Skeletal muscle cell (primary cell): ENCODE measurements at regions not wholly inside any gene's neighbourhood (a gene's known extent, or its start where the extent isn't known, plus 50 kb on each side); places are given as distances from the start of the nearest gene placed in this dataset.
A peak's percentile ranks its signal among the peaks of the same experiment; 100 is the strongest.
"Not testable (repeated sequence)": the region's sequence is repeated elsewhere in the genome, so short reads cannot be mapped to it uniquely, and the experiment has no call there.

ENCODE experiments used
- DNase-seq: peaks from one replicate; pipeline ENCODE4 v3.0.0-alpha.2; 2010; ENCODE audit warnings: low read depth
- H3K4me3 ChIP-seq: 2 replicates; pipeline ENCODE4 v1.5.1; 2011; ENCODE audit warnings: low read depth, mild to moderate bottlenecking, control low read depth, low read length, moderate library complexity

GRCh38 chr2:66198873-66199272, 236.1 kb upstream of the MEIS1 start:
- H3K4me3 ChIP-seq = no peak overlapping the region
- DNase-seq = no peak

DNA sequence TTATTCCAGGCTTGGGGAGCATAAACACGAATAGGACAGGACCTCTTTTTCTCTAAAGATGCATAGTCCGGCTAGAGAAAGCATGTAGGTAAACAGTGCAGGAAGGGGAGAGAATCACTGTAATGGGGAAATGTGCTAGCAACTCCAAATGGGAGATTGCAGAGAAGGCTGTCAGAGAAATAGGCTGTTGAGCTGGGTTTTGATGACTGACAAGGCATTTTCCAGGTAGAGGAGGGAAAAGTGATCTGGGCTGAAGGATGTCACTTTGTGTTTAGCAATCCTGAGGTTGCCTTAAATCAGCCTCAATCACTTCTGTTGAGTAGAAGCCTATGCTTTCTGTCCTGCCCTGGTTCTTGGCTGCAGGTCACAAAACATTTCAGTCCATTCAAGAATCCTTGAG, 242.0 kb upstream of the MEIS1 start:
- DNase-seq = no peak
- H3K4me3 ChIP-seq = no peak overlapping the region

- no peak for DNase-seq
- no peak overlapping the region for H3K4me3 ChIP-seq
Measured at GRCh38 chr2:66191311-66191710, 243.6 kb upstream of the MEIS1 start.

DNA sequence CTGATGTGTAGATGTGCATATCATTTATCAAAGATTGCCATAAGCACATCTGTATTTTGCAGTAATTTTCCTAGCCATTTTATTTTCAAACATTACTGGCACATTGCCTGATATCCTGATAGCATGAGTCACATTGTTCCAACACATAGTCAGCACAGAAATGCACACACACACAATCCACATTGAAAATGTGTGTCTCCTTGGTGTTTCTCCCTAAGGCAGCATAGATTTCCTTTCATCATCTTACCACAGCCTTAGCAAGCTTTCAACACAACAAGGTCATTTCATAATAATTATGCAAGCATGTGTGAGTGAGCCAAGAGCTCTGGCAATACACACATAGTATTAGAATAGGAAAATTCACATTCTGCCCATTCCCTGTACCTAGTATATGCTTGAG, 245.4 kb upstream of the MEIS1 start:
- DNase-seq = peak; percentile 2

DNA sequence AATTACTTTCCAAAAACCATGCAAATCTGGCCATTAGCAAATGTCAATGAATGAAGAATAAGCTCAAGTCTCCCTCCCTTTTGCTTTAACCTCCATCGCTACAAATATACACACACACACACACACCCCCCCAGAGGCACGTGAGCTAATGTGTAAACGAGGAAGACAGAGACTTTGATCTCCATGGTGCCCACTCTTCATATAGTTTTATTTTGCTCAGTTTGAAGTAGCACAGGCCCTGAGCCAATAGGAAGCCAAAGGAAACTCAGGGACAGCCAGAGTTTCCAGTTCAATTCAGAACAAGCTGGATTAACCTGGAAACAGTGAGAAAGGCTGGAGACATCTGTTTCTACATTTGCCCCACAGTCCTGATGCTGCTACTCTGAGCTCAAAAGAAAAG, 248.4 kb upstream of the MEIS1 start:
- no peak overlapping the region for H3K4me3 ChIP-seq
- no peak for DNase-seq

More for the DNA sequence above, 245.4 kb upstream of the MEIS1 start:
- no peak overlapping the region for H3K4me3 ChIP-seq

DNA sequence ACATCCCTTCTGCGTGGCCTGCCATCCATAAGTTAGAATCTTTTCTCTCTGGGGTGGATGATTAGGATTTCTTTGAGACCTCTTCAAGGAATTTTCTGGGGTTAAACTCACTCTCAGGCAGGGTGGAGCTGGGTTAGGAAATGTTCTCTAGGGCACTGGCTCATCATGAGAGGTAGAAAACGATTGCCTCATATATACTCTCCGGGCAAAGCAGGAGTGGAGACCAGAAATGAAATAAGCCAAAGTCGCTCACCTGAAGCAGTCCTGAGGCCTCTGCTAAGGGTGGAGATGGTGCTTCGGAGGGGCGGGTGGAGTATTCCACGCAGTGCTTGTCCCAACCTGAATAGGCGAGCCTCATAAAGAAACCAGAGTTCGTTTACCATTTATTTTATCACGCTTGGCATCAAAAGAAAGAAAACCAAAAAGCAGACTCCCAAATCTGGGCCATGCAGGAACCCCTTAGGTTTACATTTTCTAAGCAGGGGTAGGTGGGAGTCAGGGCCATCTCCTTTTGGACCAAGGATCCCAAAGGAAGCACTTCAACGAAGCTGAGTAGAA, 249.3 kb upstream of the MEIS1 start:
- DNase-seq = no peak
- H3K4me3 ChIP-seq = no peak overlapping the region

GRCh38 chr2:66177128-66177796, 257.7 kb upstream of the MEIS1 start:
- not testable (repeated sequence) for H3K4me3 ChIP-seq, DNase-seq

DNA sequence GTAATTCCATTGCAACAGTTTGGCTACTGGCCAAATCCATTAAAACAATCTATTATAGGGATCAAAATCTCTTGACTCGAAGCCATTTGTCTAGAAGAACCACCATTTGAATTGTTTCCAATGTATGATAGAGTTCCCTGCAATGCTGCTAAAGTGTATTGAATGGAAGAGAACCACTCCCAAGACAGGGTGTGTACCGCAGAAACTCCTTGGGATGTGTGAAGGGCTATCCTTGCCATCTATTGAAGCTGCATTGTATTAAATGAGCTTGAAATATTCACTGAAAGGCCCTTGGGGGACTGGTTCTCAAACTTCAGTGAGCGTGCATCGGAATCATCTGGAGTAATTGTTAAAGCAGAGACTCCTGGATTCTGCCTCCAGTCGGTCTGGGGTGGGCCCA, 260.4 kb upstream of the MEIS1 start:
- DNase-seq = no peak
- H3K4me3 ChIP-seq = no peak overlapping the region

DNA sequence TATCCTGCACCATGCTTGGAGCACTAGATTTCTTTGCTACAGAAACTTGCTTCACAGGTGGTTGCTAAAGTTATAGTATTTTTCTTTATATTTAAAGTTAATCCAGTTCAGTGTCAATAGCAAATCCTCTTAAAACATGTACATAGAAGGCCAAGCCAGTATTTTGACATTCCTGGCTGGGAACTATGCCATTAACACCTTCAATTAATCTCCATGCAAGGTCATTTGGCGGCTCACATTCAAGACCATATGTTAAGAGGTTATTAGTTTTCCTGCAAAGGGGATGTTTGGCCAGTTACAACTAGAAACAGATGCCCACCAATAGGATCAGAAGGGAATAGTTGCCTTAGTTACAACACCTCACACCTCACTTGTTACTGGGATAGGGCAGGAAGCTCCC, 261.3 kb upstream of the MEIS1 start:
- DNase-seq = no peak
- no peak overlapping the region for H3K4me3 ChIP-seq

DNA sequence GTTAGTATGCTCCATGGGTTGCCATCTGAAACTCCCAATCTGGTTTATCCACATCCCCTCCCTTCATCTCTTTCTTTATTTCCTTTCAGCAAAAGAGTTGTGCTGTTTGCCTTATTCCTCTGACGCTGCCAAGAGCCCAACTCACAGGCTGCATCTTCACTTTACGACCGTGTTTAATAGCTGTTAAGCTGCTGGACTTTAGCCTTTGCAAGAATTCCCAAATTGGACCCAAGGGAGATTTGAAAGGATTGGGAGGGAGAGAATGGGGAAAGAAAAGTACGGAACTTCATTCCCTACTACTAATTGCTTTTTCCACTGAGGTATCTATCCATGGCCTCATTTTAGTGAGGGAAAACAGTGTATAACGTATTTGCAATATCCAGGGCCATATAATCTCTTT, 263.4 kb upstream of the MEIS1 start:
- no peak for DNase-seq
- H3K4me3 ChIP-seq = no peak overlapping the region

- H3K4me3 ChIP-seq = no peak overlapping the region
- DNase-seq = no peak
Measured at GRCh38 chr2:66170744-66171330, 264.1 kb upstream of the MEIS1 start.

DNA sequence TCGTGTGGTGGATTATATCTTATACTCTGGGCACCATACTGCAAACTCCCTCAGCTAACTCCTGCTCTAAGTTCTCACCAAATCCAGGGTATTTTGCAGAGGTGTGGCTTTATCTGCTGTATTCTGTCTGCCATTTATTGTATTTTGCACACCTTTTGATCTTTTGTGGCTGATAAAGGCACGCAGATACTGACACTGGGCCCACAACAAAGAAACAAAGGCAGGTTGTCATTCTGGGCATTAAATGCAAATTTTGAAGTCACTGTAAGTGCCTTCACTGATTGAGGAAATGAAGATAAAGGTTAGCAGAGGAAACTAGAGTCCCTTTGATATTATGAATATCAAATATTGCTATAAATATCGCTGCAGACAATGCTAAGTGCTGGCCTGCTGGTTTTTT, 265.8 kb upstream of the MEIS1 start:
- DNase-seq = no peak
- no peak overlapping the region for H3K4me3 ChIP-seq

DNA sequence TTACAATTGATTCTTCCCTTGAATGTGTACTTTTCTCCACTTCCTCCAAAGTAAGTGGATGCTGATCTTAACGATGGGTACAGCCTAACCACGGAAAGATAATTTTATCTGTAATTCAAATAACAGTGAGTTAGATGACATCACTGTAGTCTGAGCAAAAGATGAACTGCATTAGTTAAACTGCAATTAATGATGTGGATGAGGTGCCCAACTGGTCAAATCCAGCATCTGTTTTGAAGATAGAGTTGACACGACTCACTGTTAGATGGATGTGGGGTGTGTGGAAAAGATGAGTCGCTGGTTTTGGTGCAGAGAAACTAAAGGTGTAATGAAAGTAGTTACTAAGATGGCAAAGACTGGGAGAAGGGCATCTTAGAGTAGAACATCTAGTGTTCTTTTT, 270.5 kb upstream of the MEIS1 start:
- DNase-seq = no peak
- no peak overlapping the region for H3K4me3 ChIP-seq

DNA sequence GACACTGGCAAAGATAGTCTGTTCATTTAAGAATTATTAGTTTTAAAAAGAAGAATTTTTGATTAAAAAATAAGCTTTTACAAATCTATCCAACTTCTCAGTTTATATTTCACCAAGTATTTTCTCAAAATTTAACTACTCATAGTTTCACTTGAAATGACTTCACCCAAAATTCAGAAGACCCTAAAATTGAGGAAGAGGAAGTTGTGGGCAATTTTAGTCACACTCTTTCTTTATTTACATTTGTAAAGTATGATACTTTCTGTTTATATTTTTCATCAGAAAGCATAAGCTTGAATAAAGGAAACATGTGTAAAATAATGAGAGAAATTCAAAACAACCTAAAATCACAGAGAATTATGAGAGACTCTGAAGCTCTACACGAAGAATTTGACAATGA, 278.8 kb upstream of the MEIS1 start:
- H3K4me3 ChIP-seq = no peak overlapping the region
- DNase-seq = no peak

- DNase-seq = no peak
Measured at GRCh38 chr2:66153941-66154340, 281.0 kb upstream of the MEIS1 start.

GRCh38 chr2:66145490-66145889, 289.4 kb upstream of the MEIS1 start:
- H3K4me3 ChIP-seq = no peak overlapping the region
- DNase-seq = no peak

More at GRCh38 chr2:66153941-66154340, 281.0 kb upstream of the MEIS1 start:
- H3K4me3 ChIP-seq = no peak overlapping the region

GRCh38 chr2:66144324-66144723, 290.6 kb upstream of the MEIS1 start:
- DNase-seq, H3K4me3 ChIP-seq: not testable (repeated sequence)

GRCh38 chr2:66137606-66138130, 297.3 kb upstream of the MEIS1 start:
- no peak for DNase-seq
- no peak overlapping the region for H3K4me3 ChIP-seq

DNA sequence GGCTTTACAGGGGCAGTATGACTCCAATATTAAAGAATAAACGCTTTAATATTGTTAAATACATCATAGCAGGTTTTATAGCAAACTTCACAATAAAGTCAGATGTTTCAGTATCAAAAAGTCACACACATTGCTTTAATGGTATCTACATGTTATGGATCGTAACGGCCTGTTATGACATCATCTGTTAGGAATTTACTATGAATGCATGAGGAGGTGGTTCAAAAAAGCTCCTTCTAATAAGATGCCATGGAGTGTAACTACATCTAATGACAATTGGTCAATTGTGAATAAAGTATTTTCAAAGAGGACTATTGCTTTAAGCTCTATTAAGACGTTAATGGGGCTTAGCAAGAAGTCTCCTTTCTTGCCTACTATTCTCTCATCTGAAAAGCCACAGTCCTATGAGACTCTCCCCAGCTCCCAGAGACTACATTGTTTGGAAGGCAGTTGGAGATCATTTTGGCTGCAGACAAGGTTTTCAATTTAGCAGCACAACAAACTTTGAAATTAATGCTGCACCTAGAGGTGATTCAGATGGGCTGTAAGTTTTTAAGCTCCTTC, 300.7 kb upstream of the MEIS1 start:
- no peak overlapping the region for H3K4me3 ChIP-seq
- DNase-seq = no peak

GRCh38 chr2:66127656-66128055, 307.3 kb upstream of the MEIS1 start:
- no peak overlapping the region for H3K4me3 ChIP-seq
- DNase-seq = no peak

DNA sequence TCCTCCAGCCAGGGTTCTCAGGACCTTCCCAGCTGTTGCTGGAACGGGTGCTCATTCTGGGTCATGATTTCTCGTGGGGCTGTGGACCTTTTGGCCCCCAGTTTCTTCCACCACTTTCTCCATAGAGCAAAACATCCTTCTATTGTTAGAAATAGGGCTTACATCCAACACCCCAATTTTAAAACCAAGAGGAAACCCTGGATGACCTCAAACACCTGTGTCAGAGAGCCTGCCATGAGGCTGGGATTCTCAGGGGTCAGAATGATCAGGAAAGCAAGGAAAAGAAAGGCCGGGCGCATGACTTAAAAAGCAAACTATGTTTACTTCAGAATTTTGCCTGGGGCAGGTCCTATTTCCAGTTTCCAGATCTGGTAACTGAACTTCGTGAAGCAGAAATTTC, 307.9 kb upstream of the MEIS1 start:
- no peak for DNase-seq
- H3K4me3 ChIP-seq = no peak overlapping the region
